IMR-90 (cell line): ENCODE measurements at regions not wholly inside any gene's neighbourhood (a gene's known extent, or its start where the extent isn't known, plus 50 kb on each side); places are given as distances from the start of the nearest gene placed in this dataset.

Source experiments
- ATAC-seq: fragments of 200-7000 bp; cut with Tn5 transposase; 2 replicates; pipeline ENCODE4 v1.9.1; 2020; ENCODE audit warnings: low read depth, mild to moderate bottlenecking, moderate library complexity
- BruUV-seq: library from RNA; stranded (reverse); fragments of 400-500 nt; replicated peaks from 2 replicates; lab custom pipeline; 2021; lab: Mats Ljungman, UMichigan
- CTCF ChIA-PET: fragments of 300-600 bp; formaldehyde crosslinking; extraction: SDS; loops from one replicate; lab custom pipeline; 2021; ENCODE audit warnings: antibody characterized with exemption; lab: Yijun Ruan, JAX
- POLR2A ChIA-PET: fragments of 300-600 bp; sonication (Branson Sonifier 250); formaldehyde crosslinking; loops from one replicate; lab custom pipeline; 2022; ENCODE audit warnings: antibody characterized with exemption; ENCODE audit not compliant: unreplicated experiment; lab: Charles Lee
- DNase-seq: peaks from one replicate; pipeline ENCODE4 v3.0.0; 2013
- H2AFZ ChIP-seq: replicated peaks from 2 replicates; pipeline ENCODE3; 2013; ENCODE audit warnings: low read length, mild to moderate bottlenecking; ENCODE audit not compliant: poor library complexity
- H2AK5ac ChIP-seq: 2 replicates; pipeline ENCODE4 v1.6.1; 2013; ENCODE audit warnings: low read depth, low read length, inconsistent platforms
- H2AK9ac ChIP-seq: replicated peaks from 2 replicates; pipeline ENCODE3; 2013; ENCODE audit warnings: mild to moderate bottlenecking, low read depth, low read length, moderate library complexity; ENCODE audit not compliant: poor library complexity
- H2BK120ac ChIP-seq: 2 replicates; pipeline ENCODE4 v1.6.1; 2013; ENCODE audit warnings: low read depth, low read length, inconsistent platforms
- H2BK15ac ChIP-seq: 3 replicates; pipeline ENCODE4 v1.6.1; 2013; ENCODE audit warnings: low read depth, low read length, inconsistent platforms
- H2BK20ac ChIP-seq: 2 replicates; pipeline ENCODE4 v1.6.1; 2013; ENCODE audit warnings: low read depth, mild to moderate bottlenecking, inconsistent platforms, low read length, moderate library complexity
- H2BK5ac ChIP-seq: 2 replicates; pipeline ENCODE4 v1.6.1; 2013; ENCODE audit warnings: mild to moderate bottlenecking, low read depth, low read length, inconsistent platforms; ENCODE audit not compliant: poor library complexity, severe bottlenecking
- H3K14ac ChIP-seq: replicated peaks from 2 replicates; pipeline ENCODE4 v1.6.1; 2013; ENCODE audit warnings: low read depth, low read length, inconsistent platforms
- H3K18ac ChIP-seq: 2 replicates; pipeline ENCODE4 v1.6.1; 2013; ENCODE audit warnings: low read depth, low read length, control low read depth
- H3K23ac ChIP-seq: 2 replicates; pipeline ENCODE4 v1.6.1; 2013; ENCODE audit warnings: low read depth, low read length, inconsistent platforms
- H3K27ac ChIP-seq: 2 replicates; pipeline ENCODE4 v1.5.1; 2013; ENCODE audit warnings: mild to moderate bottlenecking, control low read depth, low read length; ENCODE audit not compliant: insufficient read depth
- H3K27me3 ChIP-seq: 2 replicates; pipeline ENCODE4 v1.6.1; 2013; ENCODE audit warnings: low read length; ENCODE audit not compliant: control insufficient read depth, insufficient read depth
- H3K36me3 ChIP-seq: 2 replicates; pipeline ENCODE4 v1.6.1; 2013; ENCODE audit warnings: low read length, mixed read lengths; ENCODE audit not compliant: control insufficient read depth, insufficient read depth
- H3K4ac ChIP-seq: 2 replicates; pipeline ENCODE4 v1.6.1; 2013; ENCODE audit warnings: low read depth, low read length, inconsistent platforms
- H3K4me1 ChIP-seq: 2 replicates; pipeline ENCODE4 v1.6.1; 2013; ENCODE audit warnings: low read length, mixed read lengths; ENCODE audit not compliant: control insufficient read depth, insufficient read depth
- H3K4me2 ChIP-seq: 2 replicates; pipeline ENCODE4 v1.6.1; 2013; ENCODE audit warnings: low read depth, mild to moderate bottlenecking, control low read depth, low read length, moderate library complexity
- H3K4me3 ChIP-seq: 2 replicates; pipeline ENCODE4 v1.5.1; 2013; ENCODE audit warnings: low read depth, mild to moderate bottlenecking, control low read depth, low read length, moderate library complexity; ENCODE audit not compliant: insufficient read depth
- H3K56ac ChIP-seq: 2 replicates; pipeline ENCODE4 v1.6.1; 2013; ENCODE audit warnings: low read length, inconsistent platforms; ENCODE audit not compliant: insufficient read depth; ENCODE audit errors: extremely low read depth
- H3K79me1 ChIP-seq, 2 experiments: 2 replicates each; pipeline ENCODE4 v1.6.1; 2013; ENCODE audit warnings: low read length in 2 of 2, inconsistent platforms in 1 of 2, low read depth in 1 of 2
- H3K9ac ChIP-seq: 2 replicates; pipeline ENCODE4 v1.6.1; 2013; ENCODE audit warnings: low read depth, low read length, control low read depth
- H3K9me1 ChIP-seq: 2 replicates; pipeline ENCODE4 v1.6.1; 2013; ENCODE audit warnings: low read length, inconsistent platforms; ENCODE audit not compliant: insufficient read depth
- H3K9me3 ChIP-seq: 2 replicates; pipeline ENCODE4 v1.6.1; 2013; ENCODE audit warnings: low read length; ENCODE audit not compliant: control insufficient read depth, insufficient read depth
- H4K20me1 ChIP-seq: 2 replicates; pipeline ENCODE4 v1.6.1; 2013; ENCODE audit warnings: low read length, inconsistent platforms; ENCODE audit not compliant: insufficient read depth
- H4K5ac ChIP-seq: 2 replicates; pipeline ENCODE4 v1.6.1; 2013; ENCODE audit warnings: mild to moderate bottlenecking, low read depth, low read length, control low read depth
- H4K8ac ChIP-seq, 2 experiments: 2 replicates each; pipeline ENCODE4 v1.6.1; 2013; ENCODE audit warnings: low read depth in 2 of 2, low read length in 2 of 2, control low read depth in 1 of 2, inconsistent platforms in 1 of 2
- H4K91ac ChIP-seq: 2 replicates; pipeline ENCODE4 v1.6.1; 2013; ENCODE audit warnings: low read depth, low read length, inconsistent platforms; ENCODE audit not compliant: insufficient read depth
- CEBPB ChIP-seq: IDR thresholded peaks from 2 replicates; pipeline ENCODE4 v1.6.1; 2012; ENCODE audit warnings: low read depth, low read length, improper control_type of control experiment
- ELK1 ChIP-seq: fragments of 150-350 bp; IDR thresholded peaks from 2 replicates; pipeline ENCODE4 v1.6.1; 2016; ENCODE audit warnings: low read depth, mild to moderate bottlenecking, low read length, moderate library complexity, borderline replicate concordance
- MAZ ChIP-seq: IDR thresholded peaks from 2 replicates; pipeline ENCODE4 v1.6.1; 2012; ENCODE audit warnings: low read depth, mild to moderate bottlenecking, low read length, improper control_type of control experiment, moderate library complexity, borderline replicate concordance
- NFE2L2 ChIP-seq: fragments of 150-350 bp; IDR thresholded peaks from 2 replicates; pipeline ENCODE4 v1.6.1; 2016; ENCODE audit warnings: low read depth, mild to moderate bottlenecking, low read length
- POLR2A ChIP-seq: IDR thresholded peaks from 2 replicates; pipeline ENCODE4 v1.6.1; 2012; ENCODE audit warnings: mild to moderate bottlenecking, low read depth, low read length
- SMC3 ChIP-seq: fragments of 150-350 bp; IDR thresholded peaks from 2 replicates; pipeline ENCODE4 v1.6.1; 2016; ENCODE audit warnings: low read depth, mild to moderate bottlenecking, antibody characterized with exemption, low read length, moderate library complexity
- WGBS, 2 experiments: methylation state at CpG; one replicate each; pipeline versions ENCODE4 v1.1.5 to v1.1.7; 2013; ENCODE audit warnings: missing lambda C conversion rate in 2 of 2; ENCODE audit not compliant: insufficient read length in 1 of 2; ENCODE audit errors: extremely low coverage in 2 of 2; 5-methylcytosine and 5-hydroxymethylcytosine counted together
- dilution Hi-C: fragments of 300-500 bp; cut with HindIII; formaldehyde crosslinking; loops from one replicate; pipeline ENCODE4 v1.14.3; 2018; ENCODE audit warnings: low sequenced_read_pairs; ENCODE audit not compliant: unreplicated experiment
- in situ Hi-C: fragments of 300-500 bp; cut with MboI; formaldehyde crosslinking; loops from 3 replicates; pipeline ENCODE4 v1.14.3; 2019; ENCODE audit warnings: low sequenced_read_pairs, inconsistent platforms, mixed read lengths
- intact Hi-C: fragments of 100-400 bp; cut with micrococcal nuclease; formaldehyde crosslinking; loops from 2 replicates; pipeline ENCODE4 v1.10.0; 2022

- Histone ChIP-seq H3K9me3 (no peaks in the 10 kb centered on the region), H4K8ac (no peak overlapping the region), H2BK15ac (no peak overlapping the region), H3K4me3 (no peak overlapping the region), H2AK9ac (no peak overlapping the region), H3K79me1 (no peaks in the 10 kb centered on the region), H4K91ac (no peak overlapping the region), H3K4ac (no peak overlapping the region), H4K5ac (no peak overlapping the region), H3K23ac (no peak overlapping the region), H2AK5ac (no peak overlapping the region), H2AFZ (no peak overlapping the region), H3K4me1 (no peaks in the 10 kb centered on the region), H3K27ac (no peak overlapping the region), H2BK20ac (no peak overlapping the region), H2BK120ac (no peak overlapping the region), H2BK5ac (no peak overlapping the region), H3K14ac (no peak overlapping the region), H3K56ac (no peak overlapping the region), H3K18ac (no peak overlapping the region), H3K9ac (no peak overlapping the region), H3K9me1 (no peaks in the 10 kb centered on the region), H3K36me3 (no peaks in the 10 kb centered on the region), H3K4me2 (no peak overlapping the region), H3K27me3 (no peaks in the 10 kb centered on the region), H4K20me1 (no peaks in the 10 kb centered on the region)
- intact Hi-C loops (no loop called here), in situ Hi-C loops (no loop called here), dilution Hi-C loops (no loop called here)
- POLR2A ChIA-PET, result no interaction called here
- DNase-seq (no peak), ATAC-seq (no peak)
- CTCF ChIA-PET, result interaction anchor here (1.0 kb wide), 1 partner anchor 38 kb away, joined by 3 read pairs; no protein-coding TSS in a partner anchor
- no CpG with 5 or more reads among the region's 1 CpG for WGBS, 2 experiments
- no peak for TF ChIP-seq MAZ
- TF ChIP-seq POLR2A, result no peak
- TF ChIP-seq NFE2L2, result no peak
- no peak for TF ChIP-seq ELK1
- TF ChIP-seq SMC3, result no peak
- TF ChIP-seq CEBPB, result no peak
- no TSS peak for BruUV-seq
Observed at GRCh38 chr2:51299370-51299769, 267.4 kb upstream of the NRXN1 start.
